ENCODE measurements at regions not wholly inside any gene's neighbourhood (a gene's known extent, or its start where the extent isn't known, plus 50 kb on each side); places are given as distances from the start of the nearest gene placed in this dataset.

- TF ChIP-seq POLR2A (IDR thresholded peaks at IDR 0.05; ENCODE audit: low read depth, low read length) (no peak), CTCF (IDR thresholded peaks at IDR 0.05; ENCODE audit: extremely low read depth in 1 of 2, insufficient read depth in 1 of 2, low read depth in 1 of 2, low read length in 2 of 2) (no peak), POLR2AphosphoS5 (IDR thresholded peaks at IDR 0.05; ENCODE audit: insufficient read depth, low read depth, low read length) (no peak)
These were observed 287.8 kb downstream of the LMX1A start for GRCh38 chr1:165068741-165069140.

Measured in endothelial cell of umbilical vein (primary cell).